K562 (cell line): ENCODE measurements at regions not wholly inside any gene's neighbourhood (a gene's known extent, or its start where the extent isn't known, plus 50 kb on each side); places are given as distances from the start of the nearest gene placed in this dataset.

Experiments
- BRCA1 ChIP-seq, 2 experiments: fragments of 450-650 bp in 1 of 2; sonication (generic) in 1 of 2; formaldehyde crosslinking in 1 of 2; IDR thresholded peaks; 2 replicates each; pipeline versions ENCODE4 v1.5.0 to v1.6.1; 2017 to 2020; ENCODE audit warnings: mild to moderate bottlenecking in 1 of 2, missing genetic modification reagents in 1 of 2
- CXXC5 ChIP-seq: fragments of 250-450 bp; sonication (Bioruptor Pico); IDR thresholded peaks from 2 replicates; pipeline ENCODE4 v1.8.0; 2022; ENCODE audit warnings: inconsistent platforms, mild to moderate bottlenecking, moderate library complexity
- DEAF1 ChIP-seq: fragments of 450-650 bp; formaldehyde crosslinking; IDR thresholded peaks from 2 replicates; pipeline ENCODE4 v1.4.0; 2020; ENCODE audit warnings: mild to moderate bottlenecking, moderate library complexity
- FOSL1 ChIP-seq: fragments of 200-800 bp; sonication (Bioruptor generic); conservative IDR thresholded peaks from 2 replicates; pipeline ENCODE4 v1.6.1; 2016; ENCODE audit warnings: missing genetic modification characterization, missing compliant biosample characterization
- FOXM1 ChIP-seq, 2 experiments: fragments of 450-650 bp in 1 of 2; sonication (generic) in 1 of 2; formaldehyde crosslinking in 1 of 2; IDR thresholded peaks; 2 replicates each; pipeline versions ENCODE4 v1.6.1 to v1.9.0; 2017 to 2022; ENCODE audit warnings: low read depth in 2 of 2, mild to moderate bottlenecking in 2 of 2, missing genetic modification reagents in 1 of 2, moderate library complexity in 1 of 2
- HDGF ChIP-seq: fragments of 450-650 bp; IDR thresholded peaks from 2 replicates; pipeline ENCODE4 v1.6.1; 2016
- MLLT1 ChIP-seq, 2 experiments: fragments of 450-650 bp; IDR thresholded peaks; 2 replicates each; pipeline ENCODE4 v1.6.1; 2016
- NCOA2 ChIP-seq, 2 experiments: fragments of 450-650 bp; IDR thresholded peaks; 2 replicates each; pipeline ENCODE4 v1.6.1; 2018; ENCODE audit warnings: mild to moderate bottlenecking in 2 of 2, moderate library complexity in 1 of 2; ENCODE audit not compliant: partially characterized antibody in 2 of 2
- NR2F6 ChIP-seq: fragments of 450-650 bp; formaldehyde crosslinking; IDR thresholded peaks from 2 replicates; pipeline ENCODE4 v1.4.0; 2020; ENCODE audit warnings: mild to moderate bottlenecking
- RBM25 ChIP-seq: fragments of 200-400 bp; formaldehyde crosslinking; IDR thresholded peaks from 2 replicates; pipeline ENCODE4 v1.6.1; 2018; ENCODE audit warnings: low read length, low read depth, moderate library complexity; ENCODE audit not compliant: severe bottlenecking
- SMARCE1 ChIP-seq: fragments of 450-650 bp; IDR thresholded peaks from 2 replicates; pipeline ENCODE4 v1.7.1; 2016; ENCODE audit warnings: mild to moderate bottlenecking
- SREBF2 ChIP-seq: sonication (generic); formaldehyde crosslinking; IDR thresholded peaks from 2 replicates; pipeline ENCODE4 v1.4.0; 2020; ENCODE audit warnings: mild to moderate bottlenecking, missing genetic modification reagents
- TCF3 ChIP-seq: sonication (generic); formaldehyde crosslinking; IDR thresholded peaks from 2 replicates; pipeline ENCODE4 v1.4.0; 2020; ENCODE audit warnings: mild to moderate bottlenecking, missing genetic modification reagents
- TFAP4 ChIP-seq: sonication (generic); formaldehyde crosslinking; IDR thresholded peaks from 2 replicates; pipeline ENCODE4 v1.8.0; 2022; ENCODE audit warnings: missing genetic modification reagents, mild to moderate bottlenecking, moderate library complexity, borderline replicate concordance
- ZBTB17 ChIP-seq: fragments of 450-650 bp; formaldehyde crosslinking; IDR thresholded peaks from 2 replicates; pipeline ENCODE4 v1.4.0; 2020; ENCODE audit warnings: mild to moderate bottlenecking
- ZNF384 ChIP-seq: IDR thresholded peaks from 2 replicates; pipeline ENCODE4 v1.6.1; 2012; ENCODE audit warnings: low read depth, low read length, improper control_type of control experiment
- ZSCAN29 ChIP-seq: fragments of 450-650 bp; IDR thresholded peaks from 2 replicates; pipeline ENCODE4 v1.6.1; 2017
- TF ChIP-seq, protein P1 (sequence below): fragments of 450-650 bp; IDR thresholded peaks from 2 replicates; pipeline ENCODE4 v1.6.1; 2018; ENCODE audit not compliant: partially characterized antibody

DNA sequence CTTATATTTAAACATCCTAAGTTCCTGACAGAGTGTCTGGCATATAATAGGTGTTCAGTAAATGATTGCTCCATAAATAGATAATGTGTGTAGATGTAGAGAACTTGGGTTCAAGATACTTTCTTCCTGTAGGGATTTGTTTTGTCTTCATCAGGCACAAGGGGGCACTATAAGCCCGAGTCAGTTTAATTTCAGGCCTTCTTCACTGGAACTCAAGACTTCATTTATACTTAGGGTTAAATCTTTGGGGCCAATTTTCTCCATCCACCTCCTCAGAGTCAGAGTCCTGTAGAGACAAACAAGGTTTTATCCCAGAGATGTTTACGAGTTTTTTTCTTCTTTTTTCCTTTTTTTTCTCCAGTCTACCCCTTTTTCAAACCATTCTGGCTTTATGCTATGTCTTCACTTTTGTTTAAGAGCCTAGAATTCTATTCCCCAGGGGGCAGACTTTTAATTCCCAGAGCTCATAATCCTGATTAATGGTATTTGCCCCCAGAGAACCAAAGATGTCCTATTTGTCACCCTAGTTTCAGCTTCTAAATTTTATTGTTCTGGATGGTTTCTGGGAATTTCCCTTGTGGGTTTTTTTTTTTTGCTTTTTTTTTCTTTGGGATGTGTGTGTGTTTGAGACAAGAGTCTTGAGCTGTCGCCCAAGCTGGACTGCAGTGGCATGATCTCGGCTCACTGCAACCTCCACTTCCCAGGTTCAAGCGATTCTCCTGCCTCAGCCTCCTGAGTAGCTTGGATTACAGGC is 88.4 kb downstream of the HFE start (continued):
- TF ChIP-seq NCOA2 (IDR thresholded peaks at IDR 0.05; ENCODE audit: partially characterized antibody in 2 of 2) (peak in 1 of 2 experiments; percentile 25), MLLT1 (IDR thresholded peaks at IDR 0.05) (peak in 1 of 2 experiments; percentile 27; a peak in 3 of 4 replicates), FOSL1 (tag) (peak; percentile 37; the same call in 1 of the 2 replicates), CXXC5 (CRISPR knock-in tag) (peak; percentile 22; the same call in 1 of the 2 replicates), ZBTB17 (CRISPR knock-in tag) (no peak), TCF3 (no peak), RBM25 (peak; percentile 78), NR2F6 (CRISPR knock-in tag) (no peak), DEAF1 (peak; percentile 65), ZNF384 (no peak), HDGF (0 out of 2 replicates have a peak, but pooled peaks have one; percentile 44), FOXM1 (IDR thresholded peaks at IDR 0.05; ENCODE audit: low read depth) (peak; percentile 49; the same call in 1 of the 2 replicates), FOXM1 (CRISPR knock-in tag; IDR thresholded peaks at IDR 0.05; ENCODE audit: low read depth) (no peak), SREBF2 (CRISPR knock-in tag) (no peak), SMARCE1 (0 out of 2 replicates have a peak, but pooled peaks have one; percentile 11), BRCA1 (IDR thresholded peaks at IDR 0.05) (no peak), BRCA1 (CRISPR knock-in tag; IDR thresholded peaks at IDR 0.05) (no peak), TFAP4 (CRISPR knock-in tag) (no peak), ZSCAN29 (0 out of 2 replicates have a peak, but pooled peaks have one; percentile 9)
- TF ChIP-seq, protein P1, sequence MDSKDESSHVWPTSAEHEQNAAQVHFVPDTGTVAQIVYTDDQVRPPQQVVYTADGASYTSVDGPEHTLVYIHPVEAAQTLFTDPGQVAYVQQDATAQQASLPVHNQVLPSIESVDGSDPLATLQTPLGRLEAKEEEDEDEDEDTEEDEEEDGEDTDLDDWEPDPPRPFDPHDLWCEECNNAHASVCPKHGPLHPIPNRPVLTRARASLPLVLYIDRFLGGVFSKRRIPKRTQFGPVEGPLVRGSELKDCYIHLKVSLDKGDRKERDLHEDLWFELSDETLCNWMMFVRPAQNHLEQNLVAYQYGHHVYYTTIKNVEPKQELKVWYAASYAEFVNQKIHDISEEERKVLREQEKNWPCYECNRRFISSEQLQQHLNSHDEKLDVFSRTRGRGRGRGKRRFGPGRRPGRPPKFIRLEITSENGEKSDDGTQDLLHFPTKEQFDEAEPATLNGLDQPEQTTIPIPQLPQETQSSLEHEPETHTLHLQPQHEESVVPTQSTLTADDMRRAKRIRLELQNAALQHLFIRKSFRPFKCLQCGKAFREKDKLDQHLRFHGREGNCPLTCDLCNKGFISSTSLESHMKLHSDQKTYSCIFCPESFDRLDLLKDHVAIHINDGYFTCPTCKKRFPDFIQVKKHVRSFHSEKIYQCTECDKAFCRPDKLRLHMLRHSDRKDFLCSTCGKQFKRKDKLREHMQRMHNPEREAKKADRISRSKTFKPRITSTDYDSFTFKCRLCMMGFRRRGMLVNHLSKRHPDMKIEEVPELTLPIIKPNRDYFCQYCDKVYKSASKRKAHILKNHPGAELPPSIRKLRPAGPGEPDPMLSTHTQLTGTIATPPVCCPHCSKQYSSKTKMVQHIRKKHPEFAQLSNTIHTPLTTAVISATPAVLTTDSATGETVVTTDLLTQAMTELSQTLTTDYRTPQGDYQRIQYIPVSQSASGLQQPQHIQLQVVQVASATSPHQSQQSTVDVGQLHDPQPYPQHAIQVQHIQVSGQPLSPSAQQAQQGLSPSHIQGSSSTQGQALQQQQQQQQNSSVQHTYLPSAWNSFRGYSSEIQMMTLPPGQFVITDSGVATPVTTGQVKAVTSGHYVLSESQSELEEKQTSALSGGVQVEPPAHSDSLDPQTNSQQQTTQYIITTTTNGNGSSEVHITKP, result peak; percentile 31
